Body of pancreas (tissue), 4 donors: ENCODE measurements at regions not wholly inside any gene's neighbourhood (a gene's known extent, or its start where the extent isn't known, plus 50 kb on each side); places are given as distances from the start of the nearest gene placed in this dataset.

Experiments used
- ATAC-seq: fragments of 150-250 bp; one replicate; pipeline ENCODE4 v1.9.1; 2016
- DNase-seq, 4 donors: peaks; one replicate each; pipeline ENCODE4 v3.0.0-alpha.2; 2019
- H3K27ac ChIP-seq, 4 donors: fragments of 200-600 bp; sonication (generic); 1 replicate in 3 of 4; 2 replicates in 1 of 4; pipeline versions ENCODE4 v1.5.1 to v1.6.1; 2016 to 2019; ENCODE audit warnings: mild to moderate bottlenecking in 1 of 4, mixed read lengths in 1 of 4, moderate library complexity in 1 of 4
- H3K27me3 ChIP-seq, 2 donors: fragments of 200-600 bp; sonication (generic); one replicate each; pipeline ENCODE4 v1.6.0; 2016; ENCODE audit warnings: mild to moderate bottlenecking in 1 of 2
- H3K36me3 ChIP-seq, 2 donors: fragments of 200-600 bp; sonication (generic); replicated peaks in 1 of 2; 2 replicates each; pipeline ENCODE4 v1.5.1; 2016; ENCODE audit warnings: low read depth in 2 of 2; ENCODE audit not compliant: insufficient read depth in 1 of 2
- H3K4me1 ChIP-seq: fragments of 200-600 bp; sonication (generic); one replicate; pipeline ENCODE4 v1.6.0; 2016
- H3K4me3 ChIP-seq, 2 donors: fragments of 200-600 bp; sonication (generic); 1 replicate in 1 of 2; 2 replicates in 1 of 2; pipeline ENCODE4 v1.5.1; 2016 to 2019
- H3K9me3 ChIP-seq, 3 donors: fragments of 200-600 bp; sonication (generic); 1 replicate in 2 of 3; 2 replicates in 1 of 3; pipeline ENCODE4 v1.5.1; 2016
- CTCF ChIP-seq, 7 experiments: fragments of 450-650 bp in 4 of 7; fragments of 200-600 bp in 3 of 7; sonication (generic) in 3 of 7; IDR thresholded peaks; one replicate each; pipeline ENCODE4 v1.5.1; 2016 to 2019; ENCODE audit warnings: antibody characterized with exemption in 7 of 7
- POLR2A ChIP-seq, 3 donors: fragments of 450-650 bp; IDR thresholded peaks; one replicate each; pipeline ENCODE4 v1.6.1; 2016; ENCODE audit warnings: antibody characterized with exemption in 3 of 3, mild to moderate bottlenecking in 2 of 3
- WGBS, 2 donors: methylation state at CpG; one replicate each; pipeline ENCODE4 v1.1.5; 2017; 5-methylcytosine and 5-hydroxymethylcytosine counted together
- intact Hi-C: fragments of 100-400 bp; cut with DNase I; formaldehyde crosslinking; loops from one replicate; pipeline ENCODE4 v1.15.1; 2023

GRCh38 chr6:66128656-66129055 is 421.6 kb upstream of the EYS start:
- intact Hi-C loops: no loop called here
- TF ChIP-seq CTCF (IDR thresholded peaks at IDR 0.05): no peak
- no peak for TF ChIP-seq POLR2A (IDR thresholded peaks at IDR 0.05)

GRCh38 chr6:66128243-66128642 is 421.2 kb upstream of the EYS start:
- Histone ChIP-seq H3K4me1 (no peaks in the 10 kb centered on the region), H3K9me3 (no peaks in the 10 kb centered on the region), H3K27me3 (no peaks in the 10 kb centered on the region), H3K27ac (no peak overlapping the region), H3K4me3 (no peak overlapping the region), H3K36me3 (no peaks in the 10 kb centered on the region)
- 21% methylated on average over 2 of the region's 2 CpGs for WGBS, 2 donors
- TF ChIP-seq CTCF (IDR thresholded peaks at IDR 0.05) (no peak), POLR2A (IDR thresholded peaks at IDR 0.05) (no peak)
- DNase-seq (peak in 1 of 4 donors; percentile 11), ATAC-seq (no peak)
- intact Hi-C loops: no loop called here

More at GRCh38 chr6:66128656-66129055, 421.6 kb upstream of the EYS start:
- no peaks in the 10 kb centered on the region for H3K36me3 ChIP-seq
- H3K27ac ChIP-seq: no peak overlapping the region
- ATAC-seq (no peak), DNase-seq (no peak)
- no peaks in the 10 kb centered on the region for H3K9me3 ChIP-seq
- no peak overlapping the region for H3K4me3 ChIP-seq
- 76 to 84% methylated on average over 1 of the region's 1 CpG for WGBS, 2 donors
- no peaks in the 10 kb centered on the region for H3K4me1 ChIP-seq
- no peaks in the 10 kb centered on the region for H3K27me3 ChIP-seq

- Histone ChIP-seq H3K4me3 (no peak overlapping the region), H3K36me3 (no peaks in the 10 kb centered on the region), H3K27ac (no peak overlapping the region), H3K9me3 (no peaks in the 10 kb centered on the region), H3K4me1 (no peaks in the 10 kb centered on the region), H3K27me3 (no peaks in the 10 kb centered on the region)
- 64 to 85% methylated on average over 5 of the region's 5 CpGs for WGBS, 2 donors
- TF ChIP-seq POLR2A (IDR thresholded peaks at IDR 0.05) (no peak), CTCF (IDR thresholded peaks at IDR 0.05) (no peak)
- no peak for DNase-seq
- no peak for ATAC-seq
- intact Hi-C loops: no loop called here
Measured at GRCh38 chr6:66127061-66127460, 420.0 kb upstream of the EYS start.

- Histone ChIP-seq H3K27me3 (no peaks in the 10 kb centered on the region), H3K4me1 (no peaks in the 10 kb centered on the region), H3K4me3 (no peak overlapping the region), H3K36me3 (no peaks in the 10 kb centered on the region), H3K9me3 (no peaks in the 10 kb centered on the region), H3K27ac (no peak overlapping the region)
- no peak for TF ChIP-seq POLR2A (IDR thresholded peaks at IDR 0.05)
- no peak for TF ChIP-seq CTCF (IDR thresholded peaks at IDR 0.05)
- DNase-seq: no peak
- WGBS, 2 donors: 69% methylated on average over 3 of the region's 3 CpGs; no CpG with 5 or more reads in 1 of the 2 donors
- intact Hi-C loops: no loop called here
- ATAC-seq: no peak
Measured at GRCh38 chr6:66126358-66126757, 419.3 kb upstream of the EYS start.

GRCh38 chr6:66103954-66104353 is 396.9 kb upstream of the EYS start:
- Histone ChIP-seq H3K27ac (no peak overlapping the region), H3K4me1 (no peaks in the 10 kb centered on the region), H3K9me3 (no peaks in the 10 kb centered on the region), H3K36me3 (no peaks in the 10 kb centered on the region), H3K4me3 (no peak overlapping the region), H3K27me3 (no peaks in the 10 kb centered on the region)
- ATAC-seq (no peak), DNase-seq (no peak)
- TF ChIP-seq CTCF (IDR thresholded peaks at IDR 0.05): no peak
- TF ChIP-seq POLR2A (IDR thresholded peaks at IDR 0.05): no peak
- intact Hi-C loops: no loop called here
- whole genome bisulfite sequencing, 2 donors: 27 to 32% methylated on average over 3 of the region's 3 CpGs
